T-helper 2 cell treated with Interferon-gamma antibody and Interleukin-4, amounts not matched to agents 5 μg/mL and 100 μg/mL, for 36 hours (primary cell): ENCODE measurements at regions not wholly inside any gene's neighbourhood (a gene's known extent, or its start where the extent isn't known, plus 50 kb on each side); places are given as distances from the start of the nearest gene placed in this dataset.
"Not testable (repeated sequence)": the region's sequence is repeated elsewhere in the genome, so short reads cannot be mapped to it uniquely, and the experiment has no call there.

ENCODE experiments used
- DNase-seq: peaks from one replicate; pipeline ENCODE4 v3.0.0; 2021; ENCODE audit warnings: low spot score
- H3K27ac Mint-ChIP-seq: one replicate; pipeline ENCODE4 v1.8.0; 2021; ENCODE audit warnings: mild to moderate bottlenecking, mixed read lengths
- H3K27me3 Mint-ChIP-seq: one replicate; pipeline ENCODE4 v1.8.0; 2021; ENCODE audit warnings: low read depth, mixed read lengths
- H3K36me3 Mint-ChIP-seq: one replicate; pipeline ENCODE4 v1.8.0; 2021; ENCODE audit warnings: low read depth, mixed read lengths
- H3K4me1 Mint-ChIP-seq: one replicate; pipeline ENCODE4 v1.8.0; 2021; ENCODE audit warnings: low read depth, mixed read lengths
- H3K4me3 Mint-ChIP-seq: one replicate; pipeline ENCODE4 v1.8.0; 2022; ENCODE audit warnings: mild to moderate bottlenecking, moderate library complexity, mixed read lengths
- H3K9me3 Mint-ChIP-seq: one replicate; pipeline ENCODE4 v1.8.0; 2021; ENCODE audit warnings: mixed read lengths

GRCh38 chr12:46963977-46964971, 115.1 kb upstream of the PCED1B start:
- Mint-ChIP-seq H3K4me3 (no peak overlapping the region), H3K27ac (no peak overlapping the region), H3K9me3 (no peaks in the 10 kb centered on the region), H3K4me1 (no peaks in the 10 kb centered on the region), H3K27me3 (peaks cover 9% of the 10 kb centered on the region), H3K36me3 (no peaks in the 10 kb centered on the region)
- DNase-seq = no peak

DNA sequence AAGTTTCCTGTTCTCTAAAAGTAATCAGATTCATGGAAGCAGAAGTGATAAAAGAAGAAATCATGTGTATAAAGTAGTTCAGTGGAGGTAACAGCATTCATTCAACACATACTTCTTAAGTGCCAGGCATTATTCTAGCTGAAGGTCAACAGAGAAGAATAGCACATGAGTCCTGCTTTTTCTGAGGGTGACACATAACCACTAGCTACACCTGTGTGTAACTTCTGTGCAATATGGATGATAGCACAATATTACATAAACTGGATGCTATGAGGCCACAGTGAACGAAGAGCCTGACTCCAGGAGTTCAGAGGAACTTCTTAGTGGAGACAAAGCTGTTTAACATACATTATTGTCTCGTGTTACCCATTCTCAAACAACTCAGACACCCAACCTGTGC, 114.3 kb upstream of the PCED1B start:
- peaks cover 6% of the 10 kb centered on the region for H3K27me3 Mint-ChIP-seq
- no peaks in the 10 kb centered on the region for H3K4me1 Mint-ChIP-seq
- H3K36me3 Mint-ChIP-seq = no peaks in the 10 kb centered on the region
- H3K4me3 Mint-ChIP-seq = no peak overlapping the region
- H3K27ac Mint-ChIP-seq = no peak overlapping the region
- no peaks in the 10 kb centered on the region for H3K9me3 Mint-ChIP-seq
- DNase-seq = no peak

DNA sequence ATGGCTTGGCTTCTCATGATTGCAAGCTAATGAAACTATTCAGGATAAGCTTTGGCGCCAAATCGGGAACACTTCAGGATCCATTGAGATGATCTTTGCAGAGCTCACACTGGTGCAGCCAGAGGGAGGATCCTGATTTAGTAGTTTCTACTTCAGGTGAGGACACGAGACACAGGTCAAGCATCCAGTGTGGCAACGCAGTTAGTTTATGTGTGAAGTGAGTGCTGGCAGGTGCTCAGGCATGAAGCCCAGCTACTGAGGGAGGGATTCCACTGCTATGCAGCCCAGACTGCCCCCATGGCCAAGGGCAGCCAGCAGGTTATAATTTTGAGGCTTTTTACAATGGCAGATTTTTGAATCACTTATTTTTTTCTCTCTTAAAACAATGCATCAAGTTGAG, 113.5 kb upstream of the PCED1B start:
- Mint-ChIP-seq H3K36me3 (no peaks in the 10 kb centered on the region), H3K27me3 (peaks cover 6% of the 10 kb centered on the region), H3K27ac (no peak overlapping the region), H3K4me1 (no peaks in the 10 kb centered on the region), H3K9me3 (no peaks in the 10 kb centered on the region), H3K4me3 (no peak overlapping the region)
- no peak for DNase-seq

DNA sequence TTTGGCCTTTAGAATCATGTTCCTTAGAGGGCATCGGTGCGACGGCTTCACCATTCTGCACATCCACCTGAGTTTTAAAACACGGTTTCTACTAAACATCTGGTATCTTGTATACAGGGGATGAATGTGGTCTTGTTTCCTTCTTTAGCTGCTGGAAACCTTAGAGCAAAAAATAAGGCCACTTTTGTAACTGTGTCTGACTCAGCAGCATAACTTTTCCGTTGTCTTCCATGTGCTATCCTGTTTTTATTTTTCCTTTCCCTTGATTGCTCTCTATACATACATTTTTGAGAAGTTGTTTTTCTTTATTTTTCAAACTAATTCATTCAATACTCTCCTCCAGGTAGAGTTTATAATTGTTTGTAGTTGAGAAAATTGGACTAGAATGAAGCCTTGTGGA, 108.8 kb upstream of the PCED1B start:
- Mint-ChIP-seq H3K4me3 (no peak overlapping the region), H3K4me1 (no peaks in the 10 kb centered on the region), H3K27me3 (peaks cover 8% of the 10 kb centered on the region), H3K36me3 (no peaks in the 10 kb centered on the region), H3K9me3 (no peaks in the 10 kb centered on the region), H3K27ac (no peak overlapping the region)
- DNase-seq = no peak

- H3K9me3 Mint-ChIP-seq, H3K4me1 Mint-ChIP-seq, H3K36me3 Mint-ChIP-seq, H3K27me3 Mint-ChIP-seq, DNase-seq, H3K27ac Mint-ChIP-seq, H3K4me3 Mint-ChIP-seq: not testable (repeated sequence)
Measured at GRCh38 chr12:46973937-46974336, 105.5 kb upstream of the PCED1B start.

GRCh38 chr12:46977871-46978375, 101.5 kb upstream of the PCED1B start:
- no peak overlapping the region for H3K4me3 Mint-ChIP-seq

DNA sequence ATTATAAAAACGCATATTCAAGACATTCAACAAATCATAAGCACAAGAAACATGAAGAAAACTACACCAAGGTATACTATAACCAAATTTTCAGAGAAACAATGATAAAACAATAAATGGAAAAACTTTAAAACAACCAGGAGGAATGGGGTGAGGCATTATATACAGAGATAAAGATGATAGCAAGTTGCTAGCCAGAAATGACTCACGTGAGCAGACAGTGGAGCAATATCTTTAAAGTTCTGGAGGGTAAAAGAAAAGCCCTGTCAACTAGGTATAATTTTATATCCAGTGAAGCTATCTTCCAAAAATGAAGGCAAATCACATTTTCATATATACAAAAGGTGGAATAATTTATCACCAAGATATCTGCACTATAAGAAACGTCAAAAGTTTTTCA, 97.8 kb upstream of the PCED1B start:
- H3K27me3 Mint-ChIP-seq = peaks cover 9% of the 10 kb centered on the region
- H3K9me3 Mint-ChIP-seq = no peaks in the 10 kb centered on the region
- H3K36me3 Mint-ChIP-seq = no peaks in the 10 kb centered on the region
- H3K4me3 Mint-ChIP-seq = no peak overlapping the region
- no peak for DNase-seq
- H3K27ac Mint-ChIP-seq = no peak overlapping the region
- peaks cover 4% of the 10 kb centered on the region for H3K4me1 Mint-ChIP-seq

More at GRCh38 chr12:46977871-46978375, 101.5 kb upstream of the PCED1B start:
- Mint-ChIP-seq H3K36me3 (no peaks in the 10 kb centered on the region), H3K27ac (no peak overlapping the region), H3K4me1 (no peaks in the 10 kb centered on the region), H3K27me3 (peaks cover 6% of the 10 kb centered on the region), H3K9me3 (no peaks in the 10 kb centered on the region)
- DNase-seq = no peak

- DNase-seq = no peak
- H3K4me1 Mint-ChIP-seq = peaks cover 4% of the 10 kb centered on the region
- no peak overlapping the region for H3K4me3 Mint-ChIP-seq
- no peaks in the 10 kb centered on the region for H3K36me3 Mint-ChIP-seq
- H3K27ac Mint-ChIP-seq = no peak overlapping the region
- no peaks in the 10 kb centered on the region for H3K9me3 Mint-ChIP-seq
- H3K27me3 Mint-ChIP-seq = peaks cover 7% of the 10 kb centered on the region
Measured at GRCh38 chr12:46982629-46983392, 96.6 kb upstream of the PCED1B start.

DNA sequence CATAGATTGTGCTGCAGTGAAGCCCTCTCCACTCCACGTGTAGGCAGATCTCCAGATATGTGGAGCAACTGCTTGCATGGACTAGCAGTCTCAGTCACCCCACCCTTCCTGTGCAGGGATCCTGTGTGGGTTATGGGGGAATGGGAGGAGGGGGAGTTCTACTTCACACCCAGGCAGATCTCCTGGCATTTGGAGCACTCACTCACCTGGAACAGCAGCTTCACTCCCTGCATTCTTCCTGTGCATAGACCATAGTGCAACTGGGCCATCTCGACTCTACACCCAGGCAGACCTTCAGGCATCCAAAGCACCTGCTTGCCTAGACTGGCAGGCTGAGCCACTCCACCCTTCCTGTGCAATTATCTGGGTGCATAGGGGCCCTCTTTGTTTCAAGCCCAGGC, 96.0 kb upstream of the PCED1B start:
- DNase-seq = no peak

DNA sequence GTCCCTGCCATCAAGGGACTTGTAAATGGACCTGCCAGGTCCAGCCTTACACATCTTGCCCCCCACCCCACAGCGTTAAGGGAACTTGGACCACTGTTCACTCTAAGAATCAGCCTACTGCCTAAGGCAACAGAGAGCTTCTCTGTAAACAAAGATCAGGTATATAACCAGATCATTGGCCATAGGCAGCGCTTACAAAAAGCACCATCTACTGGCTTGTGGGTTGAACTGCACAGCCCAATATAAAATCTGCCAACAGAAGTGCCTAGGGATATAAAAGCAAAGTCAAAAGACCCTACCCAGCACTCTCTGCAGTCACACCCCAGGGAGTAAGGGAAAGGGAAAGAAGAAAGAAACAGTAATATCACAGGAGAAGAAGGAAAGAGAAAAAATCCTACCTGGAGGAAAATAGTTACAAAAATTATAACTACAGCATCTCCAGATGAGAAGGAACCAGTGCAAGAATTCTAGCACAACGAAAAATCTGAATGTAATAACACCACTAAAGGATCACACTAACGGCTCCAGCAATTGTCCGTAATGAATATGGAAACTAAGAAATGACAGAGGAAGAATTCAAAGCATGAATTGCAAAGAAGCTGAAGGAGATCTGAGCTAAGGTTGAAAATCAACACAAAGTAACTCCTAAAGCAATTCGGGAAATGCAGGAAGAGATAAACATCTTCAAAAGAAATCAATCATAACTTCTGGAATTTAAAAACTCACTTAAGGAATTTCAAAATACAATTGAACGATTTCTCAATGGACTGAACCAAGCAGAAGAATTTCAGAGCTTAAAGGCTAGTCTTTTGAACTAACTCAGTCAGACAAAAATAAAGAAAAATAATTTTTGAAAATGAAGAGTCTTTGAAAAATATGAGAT, 95.2 kb upstream of the PCED1B start:
- H3K4me1 Mint-ChIP-seq = peaks cover 4% of the 10 kb centered on the region
- no peak overlapping the region for H3K27ac Mint-ChIP-seq
- H3K27me3 Mint-ChIP-seq = peaks cover 7% of the 10 kb centered on the region

More for the DNA sequence above, 96.0 kb upstream of the PCED1B start:
- Mint-ChIP-seq H3K36me3 (no peaks in the 10 kb centered on the region), H3K27me3 (peaks cover 7% of the 10 kb centered on the region), H3K27ac (no peak overlapping the region), H3K9me3 (no peaks in the 10 kb centered on the region), H3K4me1 (peaks cover 4% of the 10 kb centered on the region), H3K4me3 (no peak overlapping the region)

DNA sequence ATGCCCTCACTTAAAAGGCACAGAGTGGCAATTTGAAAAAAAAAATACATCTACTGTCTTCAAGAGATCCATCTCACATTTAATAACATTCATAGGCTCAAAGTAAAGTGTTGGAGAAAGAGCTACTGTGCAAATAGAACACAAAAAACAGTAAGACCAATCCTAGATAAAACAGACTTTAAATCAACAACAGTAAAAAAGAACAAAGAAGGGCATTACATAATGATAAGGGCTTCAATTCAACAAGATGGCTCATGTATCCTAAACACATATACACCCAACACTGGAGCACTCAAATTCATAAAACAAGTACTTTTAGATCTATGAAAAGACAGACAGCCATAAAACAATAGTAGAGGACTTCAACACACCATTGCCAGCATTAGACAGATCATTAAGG, 93.6 kb upstream of the PCED1B start:
- Mint-ChIP-seq H3K27ac (no peak overlapping the region), H3K36me3 (no peaks in the 10 kb centered on the region), H3K4me1 (peaks cover 4% of the 10 kb centered on the region), H3K4me3 (no peak overlapping the region), H3K27me3 (peaks cover 7% of the 10 kb centered on the region), H3K9me3 (peaks cover 13% of the 10 kb centered on the region)
- DNase-seq = no peak

More for the DNA sequence above, 95.2 kb upstream of the PCED1B start:
- DNase-seq = peak; percentile 8
- Mint-ChIP-seq H3K36me3 (no peaks in the 10 kb centered on the region), H3K4me3 (no peak overlapping the region), H3K9me3 (no peaks in the 10 kb centered on the region)

DNA sequence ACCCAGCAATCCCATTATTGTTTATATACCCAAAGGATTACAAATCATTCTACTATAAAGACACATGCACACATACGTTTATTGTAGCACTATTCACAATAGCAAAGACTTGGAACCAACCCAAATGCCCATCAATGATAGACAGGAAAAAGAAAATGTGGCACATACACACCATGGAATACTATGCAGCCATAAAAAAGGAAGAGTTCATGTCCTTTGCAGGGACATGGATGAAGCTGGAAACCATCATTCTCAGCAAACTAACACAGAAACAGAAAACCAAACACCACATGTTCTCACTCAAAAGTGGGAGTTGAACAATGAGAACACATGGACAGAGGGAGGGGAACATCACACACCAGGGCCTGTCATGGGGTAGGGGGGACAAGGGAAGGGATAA, 91.3 kb upstream of the PCED1B start:
- H3K27me3 Mint-ChIP-seq, H3K4me3 Mint-ChIP-seq, DNase-seq, H3K27ac Mint-ChIP-seq, H3K36me3 Mint-ChIP-seq, H3K4me1 Mint-ChIP-seq: not testable (repeated sequence)
- H3K9me3 Mint-ChIP-seq = peaks cover 14% of the 10 kb centered on the region

DNA sequence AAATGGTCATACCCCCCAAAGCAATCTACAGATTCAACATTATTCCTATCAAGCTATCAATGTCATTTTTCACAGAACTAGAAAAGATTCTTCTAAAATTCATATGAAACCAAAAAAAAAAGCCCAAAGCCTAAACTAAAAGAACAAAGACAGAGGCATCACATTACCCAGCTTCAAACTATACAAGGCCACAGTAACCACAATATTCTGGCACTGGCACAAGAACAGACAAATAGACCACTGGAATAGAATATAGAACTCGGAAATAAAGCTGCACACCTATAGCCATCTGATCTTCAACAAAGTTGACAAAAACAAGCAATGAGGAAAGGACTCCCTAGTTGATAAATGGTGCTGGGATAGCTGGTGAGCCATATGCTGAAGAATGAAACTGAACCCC, 89.2 kb upstream of the PCED1B start:
- Mint-ChIP-seq H3K9me3 (peaks cover 14% of the 10 kb centered on the region), H3K27ac (no peak overlapping the region), H3K4me3 (no peak overlapping the region), H3K4me1 (no peaks in the 10 kb centered on the region), H3K27me3 (peaks cover 4% of the 10 kb centered on the region), H3K36me3 (no peaks in the 10 kb centered on the region)
- DNase-seq = no peak
